NCI-H748 (cell line): ENCODE measurements at regions not wholly inside any gene's neighbourhood (a gene's known extent, or its start where the extent isn't known, plus 50 kb on each side); places are given as distances from the start of the nearest gene placed in this dataset.

ENCODE experiments used
- DNase-seq: peaks from one replicate; lab custom pipeline; 2025; ENCODE audit not compliant: unreplicated experiment; lab: John Stamatoyannopoulos, UW

- DNase-seq, result peak; percentile 34
These were observed 478.5 kb upstream of the SALL1 start for GRCh38 chr16:51629576-51629975.

GRCh38 chr16:51624080-51624775, 473.2 kb upstream of the SALL1 start:
- no peak for DNase-seq

DNA sequence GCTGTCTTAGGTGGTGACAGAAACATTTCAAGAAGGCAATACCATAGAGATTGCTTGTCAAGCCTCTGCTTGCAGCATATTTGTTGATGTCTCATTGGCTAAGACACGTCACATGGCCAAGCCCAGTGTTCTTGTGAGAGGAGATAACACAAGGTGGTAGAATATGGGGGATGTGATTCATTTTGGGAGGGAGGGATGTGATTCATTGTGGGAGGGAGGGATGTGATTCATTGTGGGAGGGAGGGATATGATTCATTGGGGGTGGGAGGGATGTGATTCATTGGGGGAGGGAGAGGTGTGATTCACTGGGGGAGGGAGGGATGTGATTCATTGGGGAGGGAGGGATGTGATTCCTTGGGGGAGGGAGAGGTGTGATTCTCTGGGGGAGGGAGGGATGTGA, 470.5 kb upstream of the SALL1 start:
- no peak for DNase-seq

GRCh38 chr16:51615141-51615540, 464.1 kb upstream of the SALL1 start:
- DNase-seq, result peak; percentile 13

DNA sequence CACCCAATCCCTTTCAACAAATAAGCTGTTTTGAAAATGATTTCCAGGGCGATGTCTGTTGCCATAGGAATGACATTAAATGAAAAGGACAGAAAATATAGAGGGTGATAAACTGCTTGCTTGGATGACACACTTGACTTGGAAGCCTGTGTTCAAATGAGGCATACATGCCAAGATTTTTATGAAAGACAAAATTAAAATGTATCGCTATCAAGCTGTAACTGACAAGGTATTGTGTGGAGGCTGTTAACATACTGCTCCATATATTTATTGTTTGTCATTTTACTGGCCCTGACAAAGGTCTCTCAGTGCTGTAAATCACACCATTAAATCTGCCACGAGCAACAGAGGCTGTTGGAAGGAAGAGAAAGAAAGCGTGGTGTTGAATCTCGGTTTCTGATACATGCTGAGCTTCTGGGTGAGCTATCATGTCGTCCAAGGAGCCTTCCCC, 456.2 kb upstream of the SALL1 start:
- DNase-seq, result peak; percentile 59

- no peak for DNase-seq
These were observed 445.2 kb upstream of the SALL1 start for GRCh38 chr16:51596247-51596646.

- DNase-seq, result peak; percentile 17
These were observed 441.6 kb upstream of the SALL1 start for GRCh38 chr16:51592535-51593300.

DNA sequence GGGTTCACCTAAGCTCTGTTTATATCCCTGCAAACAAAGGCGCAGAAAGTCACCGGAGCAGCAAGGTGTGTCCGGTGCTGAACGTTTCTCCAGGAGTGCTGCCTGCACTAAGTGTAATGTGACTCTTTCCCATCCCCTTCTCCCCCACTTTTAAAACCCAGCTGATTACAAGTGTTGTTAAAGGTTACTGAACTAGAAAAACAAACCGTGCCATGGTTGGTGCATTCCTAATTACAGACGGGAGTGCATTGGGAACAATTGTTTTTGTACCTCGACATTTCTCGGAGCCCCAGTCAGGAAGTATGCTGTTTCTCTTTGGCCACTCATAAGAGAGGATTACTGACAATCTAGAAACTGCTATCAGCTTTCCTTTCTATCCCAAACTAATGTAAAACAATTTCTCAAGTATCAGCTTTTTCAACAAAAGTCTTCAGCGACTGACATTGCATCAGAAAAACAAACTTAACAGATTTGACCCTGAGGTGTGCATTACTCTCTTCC, 441.0 kb upstream of the SALL1 start:
- DNase-seq, result peak; percentile 48

GRCh38 chr16:51591480-51591879, 440.4 kb upstream of the SALL1 start:
- no peak for DNase-seq

DNA sequence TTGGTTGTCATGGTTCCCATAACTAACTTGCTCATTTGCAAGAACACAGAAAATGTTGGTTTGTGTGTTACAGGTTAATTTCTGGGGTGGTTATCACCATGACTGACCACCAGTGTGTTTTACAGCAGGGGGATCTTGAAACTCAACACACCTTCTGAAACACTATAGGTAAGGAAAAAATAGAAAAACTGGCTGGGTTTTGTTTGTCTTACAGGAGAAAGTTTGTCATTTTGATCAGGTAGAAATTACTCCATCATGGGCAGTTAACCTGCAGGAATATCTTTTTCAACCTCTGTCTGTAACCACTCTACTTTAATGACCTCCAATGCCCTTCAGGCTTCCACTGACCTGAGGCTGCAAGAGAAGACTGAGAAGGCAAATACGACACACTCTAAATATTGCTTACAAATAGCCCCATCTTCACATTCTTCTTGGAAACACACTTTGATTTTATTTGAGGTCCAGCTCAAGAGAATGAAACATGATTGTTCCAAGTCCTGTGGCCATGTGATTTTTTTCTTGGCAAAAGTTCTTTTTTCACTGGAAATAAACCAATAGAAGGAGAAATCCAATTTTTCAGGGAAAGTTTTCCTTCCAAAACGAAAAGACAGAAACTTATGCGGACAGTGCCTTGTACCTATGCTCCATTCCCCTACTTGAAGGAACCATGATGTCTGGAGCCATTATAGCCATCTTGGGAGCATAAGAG, 428.7 kb upstream of the SALL1 start:
- no peak for DNase-seq

GRCh38 chr16:51577621-51578303, 426.7 kb upstream of the SALL1 start:
- peak; percentile 39 for DNase-seq

DNA sequence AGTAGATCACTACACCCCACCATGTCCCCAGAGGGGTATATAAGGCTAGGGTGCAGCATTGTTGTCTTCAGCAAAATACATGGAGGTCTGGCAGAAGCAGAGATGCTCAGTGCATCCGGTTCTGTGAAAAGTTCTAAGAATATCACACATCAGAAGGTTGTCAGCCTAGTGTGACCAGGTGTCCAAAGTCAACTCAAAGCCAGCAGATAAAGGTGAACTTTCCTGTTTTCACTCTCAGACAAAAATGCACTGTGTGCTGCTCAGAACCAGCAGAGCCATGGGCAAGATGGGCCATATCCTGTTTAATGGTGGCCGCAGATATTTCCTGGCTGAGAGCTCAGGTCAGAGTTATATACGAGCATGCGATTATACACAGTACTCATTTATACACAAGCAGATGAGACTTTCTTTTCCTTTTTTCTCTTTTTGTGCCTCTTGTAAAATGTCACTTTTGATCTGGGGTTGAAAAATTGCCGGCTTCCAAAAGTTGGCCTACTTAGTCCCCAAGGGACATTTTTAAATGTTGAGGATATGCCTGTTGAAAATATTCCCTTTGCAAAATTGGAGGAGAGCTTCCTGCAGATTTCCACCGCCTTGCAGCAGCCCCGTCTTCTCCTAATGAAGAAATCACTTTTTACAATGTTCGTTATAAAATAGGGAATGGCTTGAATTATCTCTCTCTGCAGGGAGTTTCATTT, 425.6 kb upstream of the SALL1 start:
- DNase-seq, result no peak

DNA sequence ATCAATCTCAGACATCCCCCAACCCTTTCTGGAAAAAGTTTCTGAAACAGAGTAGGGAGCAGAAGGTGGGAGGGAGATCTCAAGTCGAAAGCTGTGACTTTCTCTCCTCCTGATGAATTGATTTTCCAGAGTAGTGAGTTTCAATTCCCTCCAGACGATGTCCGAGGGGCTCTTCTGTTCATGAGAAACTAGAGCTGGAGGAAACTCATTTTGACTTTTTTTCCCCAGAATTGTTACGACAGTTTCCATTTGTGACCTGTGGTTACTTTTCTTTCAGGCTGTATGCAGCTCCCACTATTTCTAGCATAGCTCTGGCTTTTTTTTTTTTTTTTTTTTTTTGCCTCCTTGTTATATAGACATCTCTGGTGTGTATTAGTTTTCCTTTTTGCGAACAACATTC, 422.1 kb upstream of the SALL1 start:
- no peak for DNase-seq

DNA sequence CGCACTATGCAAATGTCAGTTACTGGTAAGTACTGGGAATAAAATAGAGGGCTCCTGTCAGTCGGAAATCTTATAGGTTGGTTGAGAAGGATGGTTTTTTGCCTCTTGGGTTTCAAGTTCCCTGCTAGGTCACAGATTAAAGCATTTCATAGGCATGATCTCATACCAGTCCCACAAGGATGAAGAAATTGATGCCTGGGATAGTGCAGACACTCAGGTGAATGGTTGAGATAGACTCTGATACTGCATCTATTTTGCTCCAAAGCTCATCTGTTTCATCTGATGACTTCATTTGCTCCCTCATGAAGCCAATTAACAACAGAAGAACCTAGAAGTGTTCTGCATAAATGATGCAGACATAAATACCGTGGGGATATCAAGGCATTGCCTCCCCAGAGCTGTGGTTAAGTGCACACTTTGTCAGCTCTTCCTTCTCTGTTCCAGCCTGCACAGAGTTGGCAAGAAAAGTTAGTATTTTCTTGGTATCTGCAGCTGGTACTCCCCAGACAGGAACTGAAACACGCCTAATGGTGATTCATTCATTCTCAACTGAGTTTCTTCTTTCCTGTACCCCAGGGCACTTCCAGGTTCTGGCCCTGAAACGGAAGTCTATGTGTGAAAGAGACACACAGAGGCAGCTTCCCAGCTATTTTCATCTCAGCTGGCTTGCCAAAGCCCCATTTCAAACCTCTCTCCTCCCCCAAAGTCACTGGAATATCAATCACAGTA, 418.3 kb upstream of the SALL1 start:
- no peak for DNase-seq

DNA sequence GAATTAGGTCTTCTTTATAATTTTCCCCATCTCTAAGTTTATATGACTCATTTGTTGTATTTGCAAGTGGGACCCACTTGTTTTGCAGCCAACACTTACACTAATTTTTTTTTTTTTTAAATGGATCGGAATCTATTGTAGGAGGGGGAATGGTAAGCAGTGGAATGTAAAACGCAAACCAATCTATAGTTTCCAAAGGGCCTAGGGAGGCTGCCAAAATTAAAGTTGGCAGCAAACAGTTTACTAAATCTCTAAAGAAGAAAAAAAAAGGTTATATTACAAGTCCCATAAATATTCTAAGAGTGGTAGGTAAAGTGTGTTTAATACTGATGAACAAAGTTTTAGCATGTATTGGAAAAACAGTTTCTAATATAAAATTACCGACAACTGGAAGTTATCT, 416.8 kb upstream of the SALL1 start:
- DNase-seq, result no peak

DNA sequence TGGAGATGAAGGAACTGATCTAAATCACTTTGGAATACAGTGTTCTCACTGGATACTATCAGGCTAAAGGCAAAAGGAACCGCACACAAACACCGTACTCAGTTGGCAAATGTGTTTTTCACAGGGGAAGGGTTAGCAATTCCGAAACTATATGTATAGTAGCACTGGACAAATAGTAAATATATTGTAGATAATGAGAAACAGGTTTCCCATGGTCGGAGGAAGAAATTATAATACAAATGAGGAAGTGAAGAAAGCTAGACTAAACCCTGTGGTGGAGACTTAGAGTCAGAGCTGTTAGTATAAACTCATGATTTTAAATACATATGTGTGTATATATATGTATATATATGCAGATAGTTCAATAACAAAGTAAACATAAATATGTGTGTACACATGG, 414.1 kb upstream of the SALL1 start:
- no peak for DNase-seq

DNA sequence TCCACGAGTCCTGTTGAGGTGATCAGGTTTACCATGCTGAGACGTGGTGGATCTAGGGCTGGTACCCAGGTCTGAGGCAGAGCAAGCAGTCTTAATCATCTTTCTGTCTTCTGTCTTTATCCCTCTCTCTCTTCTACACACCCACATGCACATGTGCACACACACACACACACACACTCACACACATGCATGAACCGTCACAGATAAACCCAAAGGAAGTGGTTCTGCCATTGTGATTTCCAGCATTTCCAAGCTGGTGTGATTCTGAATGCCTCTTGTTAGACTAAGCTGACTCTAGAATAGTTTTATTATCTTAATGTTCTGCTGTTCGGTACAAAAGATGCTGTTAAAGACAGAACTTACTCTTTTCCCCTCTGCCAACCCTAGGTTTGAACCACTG, 411.8 kb upstream of the SALL1 start:
- no peak for DNase-seq

- no peak for DNase-seq
These were observed 408.8 kb upstream of the SALL1 start for GRCh38 chr16:51559901-51560300.

DNA sequence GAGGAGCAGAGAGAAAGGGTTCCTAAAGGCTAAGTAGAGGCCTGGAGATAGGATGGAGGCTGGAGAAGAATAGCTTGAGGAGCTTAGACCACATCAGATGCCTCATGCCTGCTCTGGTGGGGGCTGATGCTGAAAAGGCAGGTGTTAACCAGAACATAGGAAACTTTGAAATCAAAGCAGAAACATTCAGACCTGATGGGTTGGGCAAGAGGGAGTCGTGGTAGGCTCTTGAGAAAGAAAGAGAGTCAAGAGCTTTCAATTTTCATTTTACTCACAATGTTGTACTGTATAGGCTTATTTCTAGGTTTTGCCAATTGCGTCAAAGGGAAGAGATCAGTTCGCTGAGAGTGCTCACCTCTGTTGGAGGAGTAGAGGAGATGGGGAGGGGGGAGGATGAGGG, 406.6 kb upstream of the SALL1 start:
- no peak for DNase-seq
